GM23338 (cell line): ENCODE measurements at regions not wholly inside any gene's neighbourhood (a gene's known extent, or its start where the extent isn't known, plus 50 kb on each side); places are given as distances from the start of the nearest gene placed in this dataset.

Source experiments
- ATAC-seq: fragments of 200-7000 bp; cut with Tn5 transposase; 3 replicates; pipeline ENCODE4 v1.9.1; 2020
- DNase-seq: peaks from one replicate; pipeline ENCODE4 v3.0.0-alpha.2; 2015; ENCODE audit warnings: low spot score
- H2AFZ ChIP-seq: fragments of 200-600 bp; sonication (generic); 2 replicates; pipeline ENCODE4 v1.8.0; 2016; ENCODE audit warnings: antibody characterized with exemption, mild to moderate bottlenecking, moderate library complexity
- H3F3A ChIP-seq: fragments of 200-600 bp; sonication (generic); replicated peaks from 2 replicates; pipeline ENCODE4 v1.8.0; 2017; ENCODE audit warnings: antibody characterized with exemption, mixed run types, low read depth
- H3K27ac ChIP-seq: fragments of 200-600 bp; sonication (generic); 2 replicates; pipeline ENCODE4 v1.6.1; 2016; ENCODE audit warnings: low read depth
- H3K27me3 ChIP-seq: fragments of 200-600 bp; sonication (generic); 2 replicates; pipeline ENCODE4 v1.8.0; 2016; ENCODE audit warnings: mild to moderate bottlenecking, mixed run types, moderate library complexity; ENCODE audit not compliant: insufficient read depth
- H3K36me3 ChIP-seq: fragments of 200-600 bp; sonication (generic); 2 replicates; pipeline ENCODE4 v1.8.0; 2016; ENCODE audit warnings: mild to moderate bottlenecking; ENCODE audit not compliant: insufficient read depth
- H3K4me1 ChIP-seq: fragments of 200-600 bp; sonication (generic); 2 replicates; pipeline ENCODE4 v1.8.0; 2016; ENCODE audit warnings: mild to moderate bottlenecking, moderate library complexity; ENCODE audit not compliant: insufficient read depth
- H3K4me2 ChIP-seq: fragments of 200-600 bp; sonication (generic); 2 replicates; pipeline ENCODE4 v1.7.1; 2017; ENCODE audit warnings: mixed run types
- H3K4me3 ChIP-seq: fragments of 200-600 bp; sonication (generic); 2 replicates; pipeline ENCODE4 v1.6.1; 2016; ENCODE audit warnings: mixed run types
- H3K79me2 ChIP-seq: fragments of 200-600 bp; sonication (generic); replicated peaks from 2 replicates; pipeline ENCODE4 v1.8.0; 2017; ENCODE audit warnings: mild to moderate bottlenecking; ENCODE audit not compliant: insufficient read depth
- H3K9me2 ChIP-seq: fragments of 200-600 bp; sonication (generic); 2 replicates; pipeline ENCODE4 v1.8.0; 2017; ENCODE audit not compliant: insufficient read depth
- H4K20me1 ChIP-seq: fragments of 200-600 bp; sonication (generic); replicated peaks from 2 replicates; pipeline ENCODE4 v1.8.0; 2017; ENCODE audit warnings: mild to moderate bottlenecking; ENCODE audit not compliant: insufficient read depth
- H3K27ac Mint-ChIP-seq: 2 replicates; pipeline ENCODE4 v1.8.0; 2020; ENCODE audit warnings: inconsistent platforms, mild to moderate bottlenecking, moderate library complexity, mixed read lengths
- H3K27me3 Mint-ChIP-seq: 3 replicates; pipeline ENCODE4 v1.8.0; 2022; ENCODE audit warnings: low read depth, mild to moderate bottlenecking, moderate library complexity, mixed read lengths, inconsistent platforms; ENCODE audit not compliant: insufficient read depth, poor library complexity
- H3K36me3 Mint-ChIP-seq: 3 replicates; pipeline ENCODE4 v1.8.0; 2021; ENCODE audit warnings: low read depth, mild to moderate bottlenecking, inconsistent platforms, moderate library complexity, mixed read lengths
- H3K4me1 Mint-ChIP-seq: 3 replicates; pipeline ENCODE4 v1.8.0; 2020; ENCODE audit warnings: mild to moderate bottlenecking, inconsistent platforms, mixed read lengths
- H3K4me3 Mint-ChIP-seq: 3 replicates; pipeline ENCODE4 v1.8.0; 2021; ENCODE audit warnings: moderate library complexity, mild to moderate bottlenecking, inconsistent platforms, mixed read lengths
- H3K9me3 Mint-ChIP-seq: 3 replicates; pipeline ENCODE4 v1.8.0; 2020; ENCODE audit warnings: moderate library complexity, mild to moderate bottlenecking, inconsistent platforms, mixed read lengths
- CREB1 ChIP-seq: fragments of 250-450 bp; sonication (Bioruptor Pico); IDR thresholded peaks from 2 replicates; pipeline ENCODE4 v1.5.0; 2020; ENCODE audit warnings: low read depth, mild to moderate bottlenecking, moderate library complexity
- CTCF ChIP-seq, 2 experiments: fragments of 200-600 bp in 1 of 2; sonication (generic) in 1 of 2; conservative IDR thresholded peaks; 2 replicates each; pipeline versions ENCODE4 v1.5.1 to v1.6.1; 2016 to 2017; ENCODE audit warnings: antibody characterized with exemption in 2 of 2, low read depth in 2 of 2, mild to moderate bottlenecking in 2 of 2, moderate library complexity in 1 of 2
- ETS1 ChIP-seq: IDR thresholded peaks from 2 replicates; pipeline ENCODE4 v1.6.1; 2016; ENCODE audit warnings: antibody characterized with exemption
- EZH2 ChIP-seq: fragments of 200-600 bp; sonication (generic); IDR thresholded peaks from one replicate; pipeline ENCODE4 v1.8.0; 2017; ENCODE audit warnings: antibody characterized with exemption, mild to moderate bottlenecking, low read depth; ENCODE audit not compliant: unreplicated experiment
- EZH2phosphoT487 ChIP-seq: fragments of 200-600 bp; sonication (generic); IDR thresholded peaks from one replicate; pipeline ENCODE4 v1.8.1; 2018; ENCODE audit warnings: antibody characterized with exemption; ENCODE audit not compliant: unreplicated experiment
- JUNB ChIP-seq: IDR thresholded peaks from one replicate; pipeline ENCODE4 v1.6.1; 2016; ENCODE audit warnings: antibody characterized with exemption; ENCODE audit not compliant: unreplicated experiment
- NANOG ChIP-seq: IDR thresholded peaks from 2 replicates; pipeline ENCODE4 v1.6.1; 2016; ENCODE audit warnings: antibody characterized with exemption, borderline replicate concordance
- POLR2AphosphoS5 ChIP-seq: IDR thresholded peaks from 2 replicates; pipeline ENCODE4 v1.6.1; 2016; ENCODE audit warnings: antibody characterized with exemption, low read depth
- STAT1 ChIP-seq: IDR thresholded peaks from one replicate; pipeline ENCODE4 v1.6.1; 2016; ENCODE audit warnings: antibody characterized with exemption; ENCODE audit not compliant: unreplicated experiment
- ZNF114 ChIP-seq: fragments of 250-450 bp; sonication (Bioruptor Pico); IDR thresholded peaks from 2 replicates; pipeline ENCODE4 v1.5.0; 2020; ENCODE audit warnings: mild to moderate bottlenecking, moderate library complexity
- ZNF331 ChIP-seq: fragments of 250-450 bp; sonication (Bioruptor Pico); IDR thresholded peaks from 2 replicates; pipeline ENCODE4 v1.5.0; 2020; ENCODE audit warnings: low read depth, mild to moderate bottlenecking, moderate library complexity
- TF ChIP-seq, protein P1 (sequence below): fragments of 250-450 bp; sonication (Bioruptor Pico); IDR thresholded peaks from 2 replicates; pipeline ENCODE4 v1.5.0; 2020; ENCODE audit warnings: mild to moderate bottlenecking, moderate library complexity
- TF ChIP-seq, protein P2 (sequence below): IDR thresholded peaks from one replicate; pipeline ENCODE4 v1.6.1; 2018; ENCODE audit warnings: antibody characterized with exemption; ENCODE audit not compliant: unreplicated experiment

- peaks cover 9% of the 10 kb centered on the region for H3K9me3 Mint-ChIP-seq
- no peak for ATAC-seq
Measured at GRCh38 chr4:138734746-138735145, 280.8 kb upstream of the NOCT start.

More at GRCh38 chr4:138734746-138735145, 280.8 kb upstream of the NOCT start:
- no peaks in the 10 kb centered on the region for H3F3A ChIP-seq
- no peaks in the 10 kb centered on the region for H3K79me2 ChIP-seq
- no peak overlapping the region for H3K27ac Mint-ChIP-seq
- H3K36me3 ChIP-seq, result no peaks in the 10 kb centered on the region
- H3K9me2 ChIP-seq, result no peaks in the 10 kb centered on the region
- no peaks in the 10 kb centered on the region for H3K27me3 Mint-ChIP-seq
- H3K36me3 Mint-ChIP-seq, result peaks cover 5% of the 10 kb centered on the region; the same call in 2 of the 3 replicates
- no peaks in the 10 kb centered on the region for H4K20me1 ChIP-seq
- peaks cover 4% of the 10 kb centered on the region for H3K4me1 Mint-ChIP-seq
- H3K4me3 Mint-ChIP-seq, result no peak overlapping the region
- H3K4me3 ChIP-seq, result no peak overlapping the region
- no peak for DNase-seq
- H3K27ac ChIP-seq, result no peak overlapping the region
- TF ChIP-seq ETS1 (no peak), EZH2phosphoT487 (no peak), ZNF114 (CRISPR knock-in tag) (no peak), ZNF331 (no peak), CTCF (conservative IDR thresholded peaks at IDR 0.05; ENCODE audit: low read depth in 2 of 2) (no peak), EZH2 (no peak), NANOG (no peak), STAT1 (no peak), CREB1 (CRISPR knock-in tag) (no peak), POLR2AphosphoS5 (no peak), JUNB (no peak)
- TF ChIP-seq, protein P1, sequence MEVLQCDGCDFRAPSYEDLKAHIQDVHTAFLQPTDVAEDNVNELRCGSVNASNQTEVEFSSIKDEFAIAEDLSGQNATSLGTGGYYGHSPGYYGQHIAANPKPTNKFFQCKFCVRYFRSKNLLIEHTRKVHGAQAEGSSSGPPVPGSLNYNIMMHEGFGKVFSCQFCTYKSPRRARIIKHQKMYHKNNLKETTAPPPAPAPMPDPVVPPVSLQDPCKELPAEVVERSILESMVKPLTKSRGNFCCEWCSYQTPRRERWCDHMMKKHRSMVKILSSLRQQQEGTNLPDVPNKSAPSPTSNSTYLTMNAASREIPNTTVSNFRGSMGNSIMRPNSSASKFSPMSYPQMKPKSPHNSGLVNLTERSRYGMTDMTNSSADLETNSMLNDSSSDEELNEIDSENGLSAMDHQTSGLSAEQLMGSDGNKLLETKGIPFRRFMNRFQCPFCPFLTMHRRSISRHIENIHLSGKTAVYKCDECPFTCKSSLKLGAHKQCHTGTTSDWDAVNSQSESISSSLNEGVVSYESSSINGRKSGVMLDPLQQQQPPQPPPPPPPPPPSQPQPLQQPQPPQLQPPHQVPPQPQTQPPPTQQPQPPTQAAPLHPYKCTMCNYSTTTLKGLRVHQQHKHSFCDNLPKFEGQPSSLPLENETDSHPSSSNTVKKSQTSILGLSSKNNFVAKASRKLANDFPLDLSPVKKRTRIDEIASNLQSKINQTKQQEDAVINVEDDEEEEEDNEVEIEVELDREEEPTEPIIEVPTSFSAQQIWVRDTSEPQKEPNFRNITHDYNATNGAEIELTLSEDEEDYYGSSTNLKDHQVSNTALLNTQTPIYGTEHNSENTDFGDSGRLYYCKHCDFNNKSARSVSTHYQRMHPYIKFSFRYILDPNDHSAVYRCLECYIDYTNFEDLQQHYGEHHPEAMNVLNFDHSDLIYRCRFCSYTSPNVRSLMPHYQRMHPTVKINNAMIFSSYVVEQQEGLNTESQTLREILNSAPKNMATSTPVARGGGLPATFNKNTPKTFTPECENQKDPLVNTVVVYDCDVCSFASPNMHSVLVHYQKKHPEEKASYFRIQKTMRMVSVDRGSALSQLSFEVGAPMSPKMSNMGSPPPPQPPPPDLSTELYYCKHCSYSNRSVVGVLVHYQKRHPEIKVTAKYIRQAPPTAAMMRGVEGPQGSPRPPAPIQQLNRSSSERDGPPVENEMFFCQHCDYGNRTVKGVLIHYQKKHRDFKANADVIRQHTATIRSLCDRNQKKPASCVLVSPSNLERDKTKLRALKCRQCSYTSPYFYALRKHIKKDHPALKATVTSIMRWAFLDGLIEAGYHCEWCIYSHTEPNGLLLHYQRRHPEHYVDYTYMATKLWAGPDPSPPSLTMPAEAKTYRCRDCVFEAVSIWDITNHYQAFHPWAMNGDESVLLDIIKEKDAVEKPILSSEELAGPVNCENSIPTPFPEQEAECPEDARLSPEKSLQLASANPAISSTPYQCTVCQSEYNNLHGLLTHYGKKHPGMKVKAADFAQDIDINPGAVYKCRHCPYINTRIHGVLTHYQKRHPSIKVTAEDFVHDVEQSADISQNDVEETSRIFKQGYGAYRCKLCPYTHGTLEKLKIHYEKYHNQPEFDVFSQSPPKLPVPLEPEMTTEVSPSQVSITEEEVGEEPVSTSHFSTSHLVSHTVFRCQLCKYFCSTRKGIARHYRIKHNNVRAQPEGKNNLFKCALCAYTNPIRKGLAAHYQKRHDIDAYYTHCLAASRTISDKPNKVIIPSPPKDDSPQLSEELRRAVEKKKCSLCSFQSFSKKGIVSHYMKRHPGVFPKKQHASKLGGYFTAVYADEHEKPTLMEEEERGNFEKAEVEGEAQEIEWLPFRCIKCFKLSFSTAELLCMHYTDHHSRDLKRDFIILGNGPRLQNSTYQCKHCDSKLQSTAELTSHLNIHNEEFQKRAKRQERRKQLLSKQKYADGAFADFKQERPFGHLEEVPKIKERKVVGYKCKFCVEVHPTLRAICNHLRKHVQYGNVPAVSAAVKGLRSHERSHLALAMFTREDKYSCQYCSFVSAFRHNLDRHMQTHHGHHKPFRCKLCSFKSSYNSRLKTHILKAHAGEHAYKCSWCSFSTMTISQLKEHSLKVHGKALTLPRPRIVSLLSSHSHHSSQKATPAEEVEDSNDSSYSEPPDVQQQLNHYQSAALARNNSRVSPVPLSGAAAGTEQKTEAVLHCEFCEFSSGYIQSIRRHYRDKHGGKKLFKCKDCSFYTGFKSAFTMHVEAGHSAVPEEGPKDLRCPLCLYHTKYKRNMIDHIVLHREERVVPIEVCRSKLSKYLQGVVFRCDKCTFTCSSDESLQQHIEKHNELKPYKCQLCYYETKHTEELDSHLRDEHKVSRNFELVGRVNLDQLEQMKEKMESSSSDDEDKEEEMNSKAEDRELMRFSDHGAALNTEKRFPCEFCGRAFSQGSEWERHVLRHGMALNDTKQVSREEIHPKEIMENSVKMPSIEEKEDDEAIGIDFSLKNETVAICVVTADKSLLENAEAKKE (CRISPR knock-in tag), result no peak
- TF ChIP-seq, protein P2, sequence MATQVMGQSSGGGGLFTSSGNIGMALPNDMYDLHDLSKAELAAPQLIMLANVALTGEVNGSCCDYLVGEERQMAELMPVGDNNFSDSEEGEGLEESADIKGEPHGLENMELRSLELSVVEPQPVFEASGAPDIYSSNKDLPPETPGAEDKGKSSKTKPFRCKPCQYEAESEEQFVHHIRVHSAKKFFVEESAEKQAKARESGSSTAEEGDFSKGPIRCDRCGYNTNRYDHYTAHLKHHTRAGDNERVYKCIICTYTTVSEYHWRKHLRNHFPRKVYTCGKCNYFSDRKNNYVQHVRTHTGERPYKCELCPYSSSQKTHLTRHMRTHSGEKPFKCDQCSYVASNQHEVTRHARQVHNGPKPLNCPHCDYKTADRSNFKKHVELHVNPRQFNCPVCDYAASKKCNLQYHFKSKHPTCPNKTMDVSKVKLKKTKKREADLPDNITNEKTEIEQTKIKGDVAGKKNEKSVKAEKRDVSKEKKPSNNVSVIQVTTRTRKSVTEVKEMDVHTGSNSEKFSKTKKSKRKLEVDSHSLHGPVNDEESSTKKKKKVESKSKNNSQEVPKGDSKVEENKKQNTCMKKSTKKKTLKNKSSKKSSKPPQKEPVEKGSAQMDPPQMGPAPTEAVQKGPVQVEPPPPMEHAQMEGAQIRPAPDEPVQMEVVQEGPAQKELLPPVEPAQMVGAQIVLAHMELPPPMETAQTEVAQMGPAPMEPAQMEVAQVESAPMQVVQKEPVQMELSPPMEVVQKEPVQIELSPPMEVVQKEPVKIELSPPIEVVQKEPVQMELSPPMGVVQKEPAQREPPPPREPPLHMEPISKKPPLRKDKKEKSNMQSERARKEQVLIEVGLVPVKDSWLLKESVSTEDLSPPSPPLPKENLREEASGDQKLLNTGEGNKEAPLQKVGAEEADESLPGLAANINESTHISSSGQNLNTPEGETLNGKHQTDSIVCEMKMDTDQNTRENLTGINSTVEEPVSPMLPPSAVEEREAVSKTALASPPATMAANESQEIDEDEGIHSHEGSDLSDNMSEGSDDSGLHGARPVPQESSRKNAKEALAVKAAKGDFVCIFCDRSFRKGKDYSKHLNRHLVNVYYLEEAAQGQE, result no peak
- H3K27me3 ChIP-seq, result no peaks in the 10 kb centered on the region
- no peak overlapping the region for H3K4me2 ChIP-seq
- H3K4me1 ChIP-seq, result peaks cover under 1% of the 10 kb centered on the region; the same call in 1 of the 2 replicates
- no peak overlapping the region for H2AFZ ChIP-seq
